H1 (cell line): ENCODE measurements at regions not wholly inside any gene's neighbourhood (a gene's known extent, or its start where the extent isn't known, plus 50 kb on each side); places are given as distances from the start of the nearest gene placed in this dataset.

Experiments
- CTCF ChIA-PET: fragments of 300-600 bp; sonication (Branson Sonifier 250); formaldehyde crosslinking; loops from one replicate; lab custom pipeline; 2021; ENCODE audit not compliant: partially characterized antibody; lab: Charles Lee
- POLR2A ChIA-PET: fragments of 300-600 bp; sonication (Branson Sonifier 250); formaldehyde crosslinking; loops from one replicate; lab custom pipeline; 2021; ENCODE audit warnings: inconsistent platforms; ENCODE audit not compliant: partially characterized antibody; lab: Charles Lee
- DNase-seq, 2 experiments: peaks; one replicate each; pipeline versions ENCODE4 v3.0.0 to v3.0.0-alpha.2; 2010 to 2022; ENCODE audit warnings: low spot score in 2 of 2, low read depth in 1 of 2, mixed read lengths in 1 of 2
- FAIRE-seq: peaks from 2 replicates; lab custom pipeline; 2011; peaks lifted over from hg19 to GRCh38; lab: Jason Lieb, UNC
- H2AFZ ChIP-seq: 2 replicates; pipeline ENCODE4 v1.8.1; 2012; ENCODE audit warnings: low read length, inconsistent platforms
- H2AK5ac ChIP-seq: 2 replicates; pipeline ENCODE4 v1.6.1; 2013; ENCODE audit warnings: low read depth, low read length
- H2BK120ac ChIP-seq: replicated peaks from 2 replicates; pipeline ENCODE3; 2013; ENCODE audit warnings: low read depth, low read length, inconsistent platforms
- H2BK12ac ChIP-seq: 2 replicates; pipeline ENCODE4 v1.6.1; 2013; ENCODE audit warnings: low read depth, low read length
- H2BK15ac ChIP-seq: 2 replicates; pipeline ENCODE4 v1.6.1; 2013; ENCODE audit warnings: low read length
- H2BK20ac ChIP-seq: 2 replicates; pipeline ENCODE4 v1.6.1; 2013; ENCODE audit warnings: low read length
- H2BK5ac ChIP-seq: 2 replicates; pipeline ENCODE4 v1.6.1; 2013; ENCODE audit warnings: low read depth, low read length
- H3K14ac ChIP-seq: 2 replicates; pipeline ENCODE4 v1.6.1; 2013; ENCODE audit warnings: inconsistent platforms; ENCODE audit not compliant: insufficient read length
- H3K18ac ChIP-seq: 2 replicates; pipeline ENCODE4 v1.6.1; 2013; ENCODE audit warnings: low read length; ENCODE audit errors: extremely low read depth
- H3K23ac ChIP-seq: 2 replicates; pipeline ENCODE4 v1.6.1; 2013; ENCODE audit warnings: inconsistent platforms; ENCODE audit not compliant: insufficient read length
- H3K23me2 ChIP-seq: 2 replicates; pipeline ENCODE4 v1.6.1; 2013; ENCODE audit warnings: low read depth, low read length
- H3K27ac ChIP-seq: 2 replicates; pipeline ENCODE4 v1.6.1; 2011; ENCODE audit warnings: low read depth, low read length, inconsistent platforms
- H3K27me3 ChIP-seq, 4 experiments: replicated peaks in 1 of 4; 1 replicate in 1 of 4; 2 replicates in 3 of 4; pipeline versions ENCODE4 v1.6.1 to v1.8.1; 2011 to 2013; ENCODE audit warnings: low read length in 3 of 4, mild to moderate bottlenecking in 3 of 4, inconsistent platforms in 2 of 4, mixed read lengths in 2 of 4, moderate library complexity in 1 of 4; ENCODE audit not compliant: control insufficient read depth in 3 of 4, insufficient read depth in 3 of 4; ENCODE audit errors: extremely low read depth in 1 of 4
- H3K36me3 ChIP-seq, 4 experiments: 2 replicates each; pipeline versions ENCODE4 v1.6.1 to v1.8.1; 2011 to 2013; ENCODE audit warnings: mild to moderate bottlenecking in 4 of 4, low read length in 3 of 4, moderate library complexity in 2 of 4, control low read depth in 1 of 4, inconsistent platforms in 1 of 4; ENCODE audit not compliant: insufficient read depth in 4 of 4, control insufficient read depth in 2 of 4
- H3K4ac ChIP-seq: replicated peaks from 2 replicates; pipeline ENCODE3; 2013; ENCODE audit warnings: low read length, low read depth, mixed read lengths, inconsistent platforms; ENCODE audit not compliant: insufficient read length
- H3K4me1 ChIP-seq, 4 experiments: replicated peaks in 1 of 4; 1 replicate in 1 of 4; 2 replicates in 3 of 4; pipeline versions ENCODE4 v1.6.1 to v1.8.1; 2011 to 2013; ENCODE audit warnings: low read length in 3 of 4, inconsistent platforms in 2 of 4, mixed read lengths in 1 of 4; ENCODE audit not compliant: insufficient read depth in 4 of 4, control insufficient read depth in 3 of 4
- H3K4me2 ChIP-seq, 2 experiments: 2 replicates each; pipeline versions ENCODE4 v1.6.1 to v1.8.1; 2011 to 2013; ENCODE audit warnings: low read depth in 2 of 2, low read length in 2 of 2, control low read depth in 1 of 2, inconsistent platforms in 1 of 2, mild to moderate bottlenecking in 1 of 2; ENCODE audit not compliant: insufficient read depth in 1 of 2
- H3K4me3 ChIP-seq, 4 experiments: fragments of 200-600, 300-600 bp in 1 of 4; sonication (generic), shearing (Covaris generic), sonication (Bioruptor Twin) in 1 of 4; 2 replicates each; pipeline versions ENCODE4 v1.5.1 to v1.8.1; 2011 to 2016; ENCODE audit warnings: low read length in 4 of 4, low read depth in 3 of 4, control low read depth in 2 of 4, inconsistent platforms in 2 of 4, mild to moderate bottlenecking in 2 of 4, mixed read lengths in 1 of 4, moderate library complexity in 1 of 4; ENCODE audit not compliant: insufficient read depth in 2 of 4; ENCODE audit errors: extremely low read depth in 1 of 4
- H3K56ac ChIP-seq: replicated peaks from 2 replicates; pipeline ENCODE3; 2013; ENCODE audit warnings: low read depth, mild to moderate bottlenecking, mixed read lengths, low read length, inconsistent platforms; ENCODE audit not compliant: insufficient read length
- H3K79me1 ChIP-seq: 2 replicates; pipeline ENCODE4 v1.6.1; 2013; ENCODE audit warnings: low read depth, low read length, control low read depth
- H3K79me2 ChIP-seq, 2 experiments: 2 replicates each; pipeline versions ENCODE4 v1.6.1 to v1.8.1; 2012 to 2013; ENCODE audit warnings: low read length in 2 of 2, mild to moderate bottlenecking in 2 of 2, inconsistent platforms in 1 of 2; ENCODE audit not compliant: insufficient read depth in 2 of 2, control insufficient read depth in 1 of 2
- H3K9ac ChIP-seq, 4 experiments: replicated peaks in 1 of 4; 1 replicate in 1 of 4; 2 replicates in 3 of 4; pipeline versions ENCODE4 v1.6.1 to v1.8.1; 2011 to 2013; ENCODE audit warnings: low read depth in 3 of 4, low read length in 3 of 4, control low read depth in 2 of 4, mild to moderate bottlenecking in 2 of 4, moderate library complexity in 2 of 4, inconsistent platforms in 1 of 4; ENCODE audit errors: extremely low read depth in 1 of 4
- H3K9me3 ChIP-seq, 2 experiments: 2 replicates each; pipeline versions ENCODE4 v1.6.1 to v1.8.1; 2012 to 2013; ENCODE audit warnings: mild to moderate bottlenecking in 2 of 2, moderate library complexity in 2 of 2, control low read depth in 1 of 2, inconsistent platforms in 1 of 2, low read depth in 1 of 2, low read length in 1 of 2, mixed read lengths in 1 of 2; ENCODE audit not compliant: insufficient read depth in 2 of 2
- H4K20me1 ChIP-seq, 2 experiments: replicated peaks in 1 of 2; 2 replicates each; pipeline versions ENCODE3 to v1.8.1; 2011 to 2013; ENCODE audit warnings: inconsistent platforms in 2 of 2, low read length in 2 of 2, mild to moderate bottlenecking in 1 of 2; ENCODE audit not compliant: insufficient read depth in 2 of 2, control insufficient read depth in 1 of 2
- H4K5ac ChIP-seq: 2 replicates; pipeline ENCODE4 v1.6.1; 2013; ENCODE audit warnings: low read length, low read depth, mixed read lengths, inconsistent platforms; ENCODE audit not compliant: insufficient read length
- H4K8ac ChIP-seq: 2 replicates; pipeline ENCODE4 v1.8.0; 2013; ENCODE audit warnings: mild to moderate bottlenecking, moderate library complexity, low read length, inconsistent platforms; ENCODE audit not compliant: insufficient read depth; ENCODE audit errors: extremely low read depth
- H4K91ac ChIP-seq: replicated peaks from 2 replicates; pipeline ENCODE3; 2013; ENCODE audit warnings: low read length, mixed read lengths, inconsistent platforms; ENCODE audit not compliant: insufficient read length
- WGBS, 2 experiments: shearing (Covaris generic) in 1 of 2; methylation state at CpG; one replicate each; pipeline versions ENCODE4 v1.1.6 to v1.1.7; 2013 to 2015; ENCODE audit warnings: low lambda C conversion rate in 2 of 2, mixed read lengths in 2 of 2, inconsistent platforms in 1 of 2, low coverage in 1 of 2, missing lambda C conversion rate in 1 of 2; ENCODE audit not compliant: insufficient replicate concordance in 2 of 2, insufficient coverage in 1 of 2, insufficient read length in 1 of 2; ENCODE audit errors: extremely low coverage in 1 of 2, missing lambda C conversion rate in 1 of 2; 5-methylcytosine and 5-hydroxymethylcytosine counted together

DNA sequence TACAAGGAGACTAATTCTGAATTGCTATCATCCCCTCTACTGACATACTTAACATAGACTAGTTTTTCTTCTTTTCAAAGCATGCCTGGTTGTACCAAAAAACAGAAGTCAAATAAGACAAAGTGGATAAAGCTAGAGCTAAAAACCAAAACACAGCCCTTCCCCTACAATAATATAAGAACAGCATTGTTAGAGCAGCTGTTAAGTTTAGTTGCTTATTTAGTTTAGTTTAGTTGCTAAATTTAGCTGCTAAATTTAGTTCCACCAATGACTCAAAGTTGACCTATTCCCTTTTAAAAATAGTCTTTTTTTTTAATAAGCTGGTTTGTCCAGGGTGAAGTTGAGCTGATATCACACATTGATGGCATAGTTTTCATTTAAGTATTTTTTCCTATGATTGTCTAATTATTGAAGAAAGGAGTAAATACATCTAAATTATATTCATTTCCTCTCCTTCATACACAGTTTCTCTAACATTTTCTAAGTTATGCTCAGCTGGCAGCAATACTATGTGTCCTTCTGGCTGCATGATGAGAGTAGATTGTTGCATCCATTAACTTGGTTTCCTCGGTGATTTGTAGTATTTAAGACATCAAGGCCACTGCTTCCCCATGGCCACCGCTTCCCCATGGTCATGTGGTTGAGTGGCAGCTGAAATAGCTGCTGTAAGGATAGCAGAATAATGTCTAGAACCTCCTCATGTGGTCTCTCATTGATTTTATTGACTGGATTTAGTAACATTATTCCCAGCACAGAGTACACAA, 718.6 kb upstream of the NECTIN3 start:
- Histone ChIP-seq H2AK5ac (no peak overlapping the region), H3K36me3 (no peaks in the 10 kb centered on the region), H2AFZ (no peak overlapping the region), H3K56ac (no peak overlapping the region), H3K4me2 (no peak overlapping the region), H2BK15ac (no peak overlapping the region), H4K5ac (no peak overlapping the region), H3K23me2 (no peaks in the 10 kb centered on the region), H2BK120ac (no peak overlapping the region), H3K14ac (no peak overlapping the region), H3K4me3 (no peak overlapping the region), H3K79me2 (no peaks in the 10 kb centered on the region), H4K91ac (no peak overlapping the region), H3K27me3 (no peaks in the 10 kb centered on the region), H2BK20ac (no peak overlapping the region), H2BK5ac (no peak overlapping the region), H3K27ac (no peak overlapping the region), H3K23ac (no peak overlapping the region), H3K4ac (no peak overlapping the region), H3K18ac (no peak overlapping the region), H4K20me1 (no peaks in the 10 kb centered on the region), H3K4me1 (no peaks in the 10 kb centered on the region), H3K9ac (no peak overlapping the region), H3K79me1 (no peaks in the 10 kb centered on the region), H3K9me3 (peaks cover 0 to 2% of the 10 kb centered on the region in 2 experiments; a peak in 1 of 4 replicates), H2BK12ac (no peak overlapping the region), H4K8ac (no peak overlapping the region)
- no peak for FAIRE-seq
- DNase-seq: no peak
- ChIA-PET CTCF (no interaction called here), POLR2A (no interaction called here)
- WGBS, 2 experiments: 90% methylated on average over 2 of the region's 2 CpGs; no CpG with 5 or more reads in 1 of the 2 experiments
